ENCODE measurements at regions not wholly inside any gene's neighbourhood (a gene's known extent, or its start where the extent isn't known, plus 50 kb on each side); places are given as distances from the start of the nearest gene placed in this dataset.
A peak's percentile ranks its signal among the peaks of the same experiment; 100 is the strongest.

DNA sequence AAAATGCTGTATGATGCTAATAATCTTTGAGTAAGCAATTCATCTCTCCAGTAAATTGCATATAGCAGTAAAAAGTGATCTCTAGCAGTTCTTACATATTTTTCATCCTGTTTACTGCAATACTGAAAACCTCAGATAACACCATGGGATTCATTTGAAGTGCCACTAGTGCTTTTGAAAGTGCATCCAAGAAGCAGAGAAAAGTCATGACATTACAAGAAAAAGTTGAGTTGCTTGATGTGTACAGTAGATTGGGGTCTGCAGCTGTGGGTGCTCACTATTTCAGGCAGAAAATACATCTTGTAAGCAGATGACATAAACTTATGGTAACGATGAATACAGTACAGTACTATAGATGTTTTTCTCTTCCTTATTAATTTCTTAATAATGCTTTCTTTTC, 1984.9 kb upstream of the LRRTM1 start:
- 77 to 81% methylated on average over 1 of the region's 1 CpG for WGBS, 2 donors
- Histone ChIP-seq H3K27me3 (ENCODE audit: control insufficient read depth in 3 of 3, insufficient read depth in 3 of 3, low read length in 2 of 3) (no peaks in the 10 kb centered on the region), H3K4me3 (no peak overlapping the region), H3K36me3 (ENCODE audit: control insufficient read depth in 4 of 4, insufficient read depth in 4 of 4, low read length in 4 of 4) (no peaks in the 10 kb centered on the region), H3K9ac (ENCODE audit: insufficient read depth in 1 of 2, low read length in 2 of 2) (no peak overlapping the region), H3K9me3 (ENCODE audit: control insufficient read depth in 4 of 4, insufficient read depth in 3 of 4, low read length in 3 of 4) (peaks cover 0 to 2% (median 0%) of the 10 kb centered on the region in 4 donors), H3K4me1 (ENCODE audit: control insufficient read depth in 5 of 5, insufficient read depth in 5 of 5, low read length in 5 of 5) (peaks cover 0 to 11% (median 4%) of the 10 kb centered on the region in 5 donors), H3K27ac (ENCODE audit: low read depth in 1 of 2, low read length in 1 of 2) (no peak overlapping the region)
- no peak for ATAC-seq (ENCODE audit: insufficient read depth, low FRiP score)
- TF ChIP-seq, protein P1, sequence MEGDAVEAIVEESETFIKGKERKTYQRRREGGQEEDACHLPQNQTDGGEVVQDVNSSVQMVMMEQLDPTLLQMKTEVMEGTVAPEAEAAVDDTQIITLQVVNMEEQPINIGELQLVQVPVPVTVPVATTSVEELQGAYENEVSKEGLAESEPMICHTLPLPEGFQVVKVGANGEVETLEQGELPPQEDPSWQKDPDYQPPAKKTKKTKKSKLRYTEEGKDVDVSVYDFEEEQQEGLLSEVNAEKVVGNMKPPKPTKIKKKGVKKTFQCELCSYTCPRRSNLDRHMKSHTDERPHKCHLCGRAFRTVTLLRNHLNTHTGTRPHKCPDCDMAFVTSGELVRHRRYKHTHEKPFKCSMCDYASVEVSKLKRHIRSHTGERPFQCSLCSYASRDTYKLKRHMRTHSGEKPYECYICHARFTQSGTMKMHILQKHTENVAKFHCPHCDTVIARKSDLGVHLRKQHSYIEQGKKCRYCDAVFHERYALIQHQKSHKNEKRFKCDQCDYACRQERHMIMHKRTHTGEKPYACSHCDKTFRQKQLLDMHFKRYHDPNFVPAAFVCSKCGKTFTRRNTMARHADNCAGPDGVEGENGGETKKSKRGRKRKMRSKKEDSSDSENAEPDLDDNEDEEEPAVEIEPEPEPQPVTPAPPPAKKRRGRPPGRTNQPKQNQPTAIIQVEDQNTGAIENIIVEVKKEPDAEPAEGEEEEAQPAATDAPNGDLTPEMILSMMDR (IDR thresholded peaks at IDR 0.05; ENCODE audit: control extremely low read depth, extremely low read depth): no peak
- peak; percentile 52 to 95 (median 94) for DNase-seq

DNA sequence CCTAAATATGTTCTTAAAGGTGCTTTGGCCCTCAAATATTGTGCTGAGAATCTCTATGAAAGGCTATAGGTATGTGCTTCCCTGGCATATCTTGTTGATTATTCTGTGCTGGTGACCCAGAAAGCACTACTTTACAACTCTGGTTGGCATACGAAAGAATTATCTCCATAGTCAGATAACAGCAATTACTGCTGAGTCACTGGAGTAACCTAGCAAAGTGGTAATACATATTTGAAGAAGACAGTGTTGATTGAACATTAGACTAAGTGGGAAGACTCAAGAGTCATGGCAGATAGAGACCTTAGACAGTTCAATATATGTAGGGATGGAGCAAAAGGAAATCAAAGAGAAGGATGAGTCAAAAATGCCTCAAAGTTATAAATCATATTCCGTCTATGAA, 1978.5 kb upstream of the LRRTM1 start:
- WGBS, 2 donors: 86 to 88% methylated on average over 2 of the region's 2 CpGs

DNA sequence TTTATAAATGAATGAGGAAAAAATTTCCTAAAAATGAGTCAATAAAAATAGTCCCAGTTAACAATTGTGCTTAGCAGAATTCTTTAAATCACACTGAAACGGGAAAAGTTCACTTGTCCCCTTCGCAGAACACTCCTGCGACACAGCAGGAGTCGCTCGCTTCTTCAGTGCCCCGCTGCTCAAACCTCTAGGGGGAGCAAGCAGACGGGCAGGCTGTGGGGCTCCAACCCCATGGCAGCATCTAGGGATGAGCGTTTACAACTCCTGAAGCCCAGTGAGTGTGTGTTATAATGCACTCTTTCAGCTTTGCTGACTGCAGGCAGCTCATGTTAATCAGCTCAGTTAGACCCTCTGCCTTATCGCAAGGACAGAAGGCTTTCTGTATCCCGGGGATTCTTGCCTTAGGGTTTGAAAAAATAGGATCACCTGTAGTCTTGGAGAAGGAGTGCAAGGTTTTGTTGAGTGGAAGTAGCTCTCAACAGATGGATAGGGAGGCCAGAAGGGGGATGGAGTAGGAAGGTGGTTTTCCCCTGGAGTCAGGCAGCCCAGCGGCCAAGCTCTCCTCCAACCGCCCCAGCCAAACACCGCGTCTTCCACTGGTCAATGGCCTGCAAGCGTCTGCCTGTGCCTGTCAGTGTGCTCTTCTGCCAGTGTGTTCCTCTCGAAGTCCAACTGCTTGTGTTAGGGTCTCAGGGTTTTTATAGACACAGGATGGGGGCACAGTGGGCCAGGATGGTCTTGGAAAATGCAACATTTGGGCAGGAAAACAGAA, 1977.7 kb upstream of the LRRTM1 start:
- no peaks in the 10 kb centered on the region for H3K4me1 ChIP-seq (ENCODE audit: control insufficient read depth in 5 of 5, insufficient read depth in 5 of 5, low read length in 5 of 5)
- 84 to 86% methylated on average over 16 of the region's 16 CpGs for WGBS, 2 donors
- H3K27me3 ChIP-seq (ENCODE audit: control insufficient read depth in 3 of 3, insufficient read depth in 3 of 3, low read length in 2 of 3): no peaks in the 10 kb centered on the region
- ATAC-seq (ENCODE audit: insufficient read depth, low FRiP score): no peak
- H3K9me3 ChIP-seq (ENCODE audit: control insufficient read depth in 4 of 4, insufficient read depth in 3 of 4, low read length in 3 of 4): peaks cover 0 to 7% (median under 1%) of the 10 kb centered on the region in 4 donors
- H3K27ac ChIP-seq (ENCODE audit: low read depth in 1 of 2, low read length in 1 of 2): no peak overlapping the region
- no peaks in the 10 kb centered on the region for H3K36me3 ChIP-seq (ENCODE audit: control insufficient read depth in 4 of 4, insufficient read depth in 4 of 4, low read length in 4 of 4)
- no peak for DNase-seq
- H3K4me3 ChIP-seq: no peak overlapping the region
- TF ChIP-seq, protein P1 (IDR thresholded peaks at IDR 0.05; ENCODE audit: control extremely low read depth, extremely low read depth): no peak
- H3K9ac ChIP-seq (ENCODE audit: insufficient read depth in 1 of 2, low read length in 2 of 2): no peak overlapping the region

More for the DNA sequence above, 1978.5 kb upstream of the LRRTM1 start:
- DNase-seq (no peak), ATAC-seq (ENCODE audit: insufficient read depth, low FRiP score) (no peak)
- TF ChIP-seq, protein P1 (IDR thresholded peaks at IDR 0.05; ENCODE audit: control extremely low read depth, extremely low read depth): no peak
- Histone ChIP-seq H3K9ac (ENCODE audit: insufficient read depth in 1 of 2, low read length in 2 of 2) (no peak overlapping the region), H3K36me3 (ENCODE audit: control insufficient read depth in 4 of 4, insufficient read depth in 4 of 4, low read length in 4 of 4) (no peaks in the 10 kb centered on the region), H3K27ac (ENCODE audit: low read depth in 1 of 2, low read length in 1 of 2) (no peak overlapping the region), H3K27me3 (ENCODE audit: control insufficient read depth in 3 of 3, insufficient read depth in 3 of 3, low read length in 2 of 3) (no peaks in the 10 kb centered on the region), H3K4me1 (ENCODE audit: control insufficient read depth in 5 of 5, insufficient read depth in 5 of 5, low read length in 5 of 5) (no peaks in the 10 kb centered on the region), H3K4me3 (no peak overlapping the region), H3K9me3 (ENCODE audit: control insufficient read depth in 4 of 4, insufficient read depth in 3 of 4, low read length in 3 of 4) (peaks cover 0 to 7% (median 1%) of the 10 kb centered on the region in 4 donors)
